Transverse colon (tissue), 4 donors: ENCODE measurements at regions not wholly inside any gene's neighbourhood (a gene's known extent, or its start where the extent isn't known, plus 50 kb on each side); places are given as distances from the start of the nearest gene placed in this dataset.

Experiments used
- CTCF ChIP-seq, 5 experiments: fragments of 200-600 bp in 3 of 5; fragments of 450-650 bp in 2 of 5; sonication (generic) in 3 of 5; IDR thresholded peaks; 1 replicate in 2 of 5; 2 replicates in 3 of 5; pipeline ENCODE4 v1.5.1; 2016 to 2017; ENCODE audit warnings: antibody characterized with exemption in 5 of 5, inconsistent platforms in 3 of 5, mild to moderate bottlenecking in 2 of 5, moderate library complexity in 1 of 5
- POLR2A ChIP-seq: fragments of 450-650 bp; IDR thresholded peaks from one replicate; pipeline ENCODE4 v1.6.1; 2016; ENCODE audit warnings: antibody characterized with exemption, mild to moderate bottlenecking, moderate library complexity
- POLR2AphosphoS5 ChIP-seq, 3 donors: sonication (generic); formaldehyde crosslinking; IDR thresholded peaks; one replicate each; pipeline ENCODE4 v1.6.1; 2016; ENCODE audit warnings: antibody characterized with exemption in 3 of 3

- no peak for TF ChIP-seq CTCF (IDR thresholded peaks at IDR 0.05)
- TF ChIP-seq POLR2A, result no peak
- no peak for TF ChIP-seq POLR2AphosphoS5 (IDR thresholded peaks at IDR 0.05)
These were observed 1057.0 kb downstream of the EPHA7 start for GRCh38 chr6:92362404-92362803.
